B cell (primary cell): ENCODE measurements at regions not wholly inside any gene's neighbourhood (a gene's known extent, or its start where the extent isn't known, plus 50 kb on each side); places are given as distances from the start of the nearest gene placed in this dataset.

Experiments
- EZH2 ChIP-seq: IDR thresholded peaks from 2 replicates; pipeline ENCODE4 v1.6.1; 2012; ENCODE audit warnings: borderline replicate concordance, low read depth, mild to moderate bottlenecking, moderate library complexity, low read length; ENCODE audit not compliant: insufficient read depth, poor library complexity, severe bottlenecking
- TF ChIP-seq, protein P1 (sequence below): fragments of 200-600 bp; IDR thresholded peaks from one replicate; pipeline ENCODE4 v1.8.0; 2022; ENCODE audit warnings: antibody characterized with exemption, mild to moderate bottlenecking

GRCh38 chr15:88394553-88395145 lies 72.5 kb downstream of the MRPL46 start:
- TF ChIP-seq, protein P1, sequence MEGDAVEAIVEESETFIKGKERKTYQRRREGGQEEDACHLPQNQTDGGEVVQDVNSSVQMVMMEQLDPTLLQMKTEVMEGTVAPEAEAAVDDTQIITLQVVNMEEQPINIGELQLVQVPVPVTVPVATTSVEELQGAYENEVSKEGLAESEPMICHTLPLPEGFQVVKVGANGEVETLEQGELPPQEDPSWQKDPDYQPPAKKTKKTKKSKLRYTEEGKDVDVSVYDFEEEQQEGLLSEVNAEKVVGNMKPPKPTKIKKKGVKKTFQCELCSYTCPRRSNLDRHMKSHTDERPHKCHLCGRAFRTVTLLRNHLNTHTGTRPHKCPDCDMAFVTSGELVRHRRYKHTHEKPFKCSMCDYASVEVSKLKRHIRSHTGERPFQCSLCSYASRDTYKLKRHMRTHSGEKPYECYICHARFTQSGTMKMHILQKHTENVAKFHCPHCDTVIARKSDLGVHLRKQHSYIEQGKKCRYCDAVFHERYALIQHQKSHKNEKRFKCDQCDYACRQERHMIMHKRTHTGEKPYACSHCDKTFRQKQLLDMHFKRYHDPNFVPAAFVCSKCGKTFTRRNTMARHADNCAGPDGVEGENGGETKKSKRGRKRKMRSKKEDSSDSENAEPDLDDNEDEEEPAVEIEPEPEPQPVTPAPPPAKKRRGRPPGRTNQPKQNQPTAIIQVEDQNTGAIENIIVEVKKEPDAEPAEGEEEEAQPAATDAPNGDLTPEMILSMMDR = no peak
- TF ChIP-seq EZH2 = no peak
